Epidermal melanocyte (primary cell): ENCODE measurements at regions not wholly inside any gene's neighbourhood (a gene's known extent, or its start where the extent isn't known, plus 50 kb on each side); places are given as distances from the start of the nearest gene placed in this dataset.
"Not testable (repeated sequence)": the region's sequence is repeated elsewhere in the genome, so short reads cannot be mapped to it uniquely, and the experiment has no call there.

Experiments used
- DNase-seq: peaks from one replicate; pipeline ENCODE4 v3.0.0; 2011; ENCODE audit warnings: low spot score; ENCODE audit not compliant: insufficient read length

DNA sequence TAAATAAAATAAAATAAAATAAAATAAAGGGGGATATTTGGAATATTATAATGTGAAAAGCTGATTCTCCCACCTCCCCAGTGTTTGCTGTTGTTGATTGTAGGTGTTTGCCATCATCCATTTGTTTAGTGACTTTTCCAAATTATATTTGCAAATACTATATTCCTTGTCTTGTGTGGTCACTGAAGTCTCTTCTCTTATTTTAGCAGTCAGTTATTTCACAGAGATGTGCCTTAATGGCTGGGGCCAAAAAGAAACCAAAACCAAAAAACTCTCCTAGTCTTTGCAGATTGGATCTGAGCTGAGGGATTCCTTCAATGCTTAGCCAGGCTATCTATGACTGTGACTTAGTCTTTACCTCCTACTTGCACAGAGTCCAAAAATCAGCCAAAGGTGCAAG is 70.9 kb upstream of the ZNF169 start:
- no peak for DNase-seq

DNA sequence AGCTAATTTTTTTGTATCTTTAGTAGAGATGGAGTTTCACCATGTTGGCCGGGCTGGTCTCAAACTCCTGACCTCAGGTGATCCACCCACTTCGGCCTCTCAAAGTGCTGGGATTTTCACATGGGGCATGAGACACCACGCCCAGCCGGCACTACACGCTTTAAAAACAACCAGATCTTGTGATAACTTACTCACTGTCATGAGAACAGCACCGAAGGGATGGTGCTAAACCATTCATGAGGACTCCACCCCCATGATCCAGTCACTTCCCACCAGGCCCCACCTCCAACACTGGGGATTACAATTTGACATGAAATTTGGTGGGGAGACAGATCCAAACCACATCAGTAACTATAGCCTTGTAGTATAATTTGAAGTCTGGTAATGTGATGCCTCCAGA is 67.4 kb upstream of the ZNF169 start:
- not testable (repeated sequence) for DNase-seq

DNA sequence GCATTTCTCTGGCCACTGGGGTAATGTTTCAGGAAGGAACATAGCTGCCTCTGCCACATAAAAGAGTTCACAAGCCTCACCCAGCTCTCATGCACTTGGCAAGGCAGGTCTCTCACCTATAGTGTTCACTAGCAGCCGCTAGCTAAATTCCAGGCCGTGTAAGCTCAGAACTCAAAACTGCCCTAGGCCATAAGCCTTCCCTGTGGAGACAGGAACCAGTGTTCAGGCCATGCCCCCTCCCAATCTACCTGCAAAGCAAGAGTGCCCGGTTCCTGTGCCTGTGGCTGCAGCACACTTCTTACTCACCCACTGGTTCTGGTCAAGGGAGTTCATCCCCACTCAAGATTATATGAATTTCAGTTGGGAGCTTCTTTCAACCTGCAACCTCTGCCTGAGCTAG is 60.7 kb upstream of the ZNF169 start:
- no peak for DNase-seq

DNA sequence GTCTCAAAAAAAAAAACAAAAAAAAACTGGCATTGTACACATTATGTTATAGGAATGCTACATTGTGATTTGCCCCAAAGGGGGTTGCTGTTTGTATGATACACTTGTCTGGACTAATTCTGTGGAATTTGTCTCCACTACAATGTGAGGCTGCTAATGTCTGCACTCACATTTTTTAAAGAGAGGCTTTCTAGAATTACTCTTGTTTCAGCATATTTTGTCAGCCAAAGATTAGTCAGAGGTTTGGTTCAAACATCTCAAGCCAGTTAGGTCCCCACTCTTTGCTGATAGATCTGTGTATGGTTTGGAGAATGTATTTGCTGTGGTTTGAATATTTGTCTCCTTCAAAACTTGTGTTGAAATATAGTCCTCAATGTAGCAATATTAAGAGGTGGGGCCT is 59.3 kb upstream of the ZNF169 start:
- DNase-seq = no peak

DNA sequence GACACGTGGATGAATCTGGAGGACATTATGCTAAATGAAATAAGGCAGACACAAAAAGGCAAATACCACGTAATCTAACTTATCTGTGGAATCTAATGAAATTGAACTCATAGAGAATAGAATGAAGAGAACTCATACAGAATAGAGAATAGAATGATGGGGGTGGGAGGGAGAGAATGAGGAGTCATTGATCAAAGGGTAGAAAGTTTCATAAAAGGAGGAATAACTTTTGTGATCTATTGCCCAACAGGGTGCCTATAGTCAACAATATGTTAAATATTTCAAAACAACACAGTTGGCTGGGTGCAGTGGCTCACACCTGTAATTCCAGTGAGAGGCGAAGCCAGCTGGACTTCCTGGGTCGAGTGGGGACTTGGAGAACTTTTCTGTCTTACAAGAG is 54.9 kb upstream of the ZNF169 start:
- no peak for DNase-seq

DNA sequence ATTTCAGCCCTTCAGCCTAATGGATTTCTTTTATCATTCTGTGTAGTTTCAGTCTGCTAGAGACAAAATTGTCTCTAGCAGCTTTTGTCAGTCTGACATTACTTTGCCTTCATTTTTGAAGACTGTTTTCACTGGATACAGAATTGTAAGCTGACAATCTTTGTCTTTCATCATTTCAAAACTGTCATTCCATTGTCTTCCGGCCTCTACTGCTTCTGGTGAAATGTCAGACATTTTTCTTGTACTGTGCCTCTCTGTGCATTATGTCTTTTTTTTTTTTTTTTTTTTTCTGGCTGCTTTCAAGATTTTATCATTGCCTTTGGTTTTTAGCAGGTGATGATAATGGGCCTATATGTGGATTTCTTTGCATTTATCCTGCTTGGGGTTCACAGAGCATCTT is 51.3 kb upstream of the ZNF169 start:
- no peak for DNase-seq
